ENCODE measurements at regions not wholly inside any gene's neighbourhood (a gene's known extent, or its start where the extent isn't known, plus 50 kb on each side); places are given as distances from the start of the nearest gene placed in this dataset.

GRCh38 chr22:25395468-25395867, 169.0 kb upstream of the GRK3 start:
- Histone ChIP-seq H3K4me3 (replicated peaks in 1 of 3; ENCODE audit: insufficient read depth in 1 of 3, low read depth in 2 of 3, low read length in 3 of 3) (peak overlapping the region in 1 of 3 experiments; percentile 10; a peak in 1 of 6 replicates), H3K36me3 (replicated peaks in 1 of 2; ENCODE audit: control insufficient read depth in 1 of 2, insufficient read depth in 2 of 2, low read length in 2 of 2) (no peaks in the 10 kb centered on the region), H2AFZ (ENCODE audit: low read length) (no peak overlapping the region), H3K9me3 (ENCODE audit: low read length) (no peaks in the 10 kb centered on the region), H3K27ac (ENCODE audit: extremely low read length, insufficient read depth, low read length) (peak overlapping the region; percentile 67), H3K4me2 (ENCODE audit: low read depth, low read length) (peak overlapping the region; percentile 44; the same call in 1 of the 2 replicates), H3K27me3 (ENCODE audit: control insufficient read depth in 1 of 2, insufficient read depth in 2 of 2, low read length in 2 of 2) (no peaks in the 10 kb centered on the region), H3K9ac (ENCODE audit: insufficient read depth, low read depth, low read length) (no peak overlapping the region), H4K20me1 (ENCODE audit: insufficient read depth, low read length) (peaks cover 35% of the 10 kb centered on the region), H3K4me1 (ENCODE audit: insufficient read depth, low read length) (peaks cover 93% of the 10 kb centered on the region), H3K79me2 (ENCODE audit: insufficient read depth, low read length) (peaks cover 75% of the 10 kb centered on the region)
- intact Hi-C loops (cut with micrococcal nuclease; ENCODE audit: unreplicated experiment) (no loop called here), in situ Hi-C loops (cut with HindIII; ENCODE audit: extremely low pct_ligation_motif_present, low pct_unique_long_range_greater_than_20kb) (no loop called here)
- TF ChIP-seq MBNL3 (CRISPR knock-in tag; conservative IDR thresholded peaks at IDR 0.05): no peak
- peak; percentile 21; the same call in 1 of the 2 replicates for TF ChIP-seq ZNF687 (CRISPR knock-in tag; IDR thresholded peaks at IDR 0.05)
- no peak for FAIRE-seq
- ChIA-PET POLR2A (no interaction called here), CTCF (ENCODE audit: low intra/inter-chr PET ratio, low total read pairs) (no interaction called here)
- no peak for DNase-seq (ENCODE audit: low spot score)
- BruUV-seq (replicated peaks): no TSS peak
- ATAC-seq: no peak
- 82% methylated on average over 8 of the region's 8 CpGs for WGBS (ENCODE audit: low lambda C conversion rate)

GRCh38 chr22:25395915-25396314, 168.6 kb upstream of the GRK3 start:
- FAIRE-seq: peak; percentile 79
- DNase-seq (ENCODE audit: low spot score): peak; percentile 91
- BruUV-seq (replicated peaks): no TSS peak
- Histone ChIP-seq H3K4me1 (ENCODE audit: insufficient read depth, low read length) (peaks cover 93% of the 10 kb centered on the region), H3K9ac (ENCODE audit: insufficient read depth, low read depth, low read length) (no peak overlapping the region), H2AFZ (ENCODE audit: low read length) (no peak overlapping the region), H3K36me3 (replicated peaks in 1 of 2; ENCODE audit: control insufficient read depth in 1 of 2, insufficient read depth in 2 of 2, low read length in 2 of 2) (no peaks in the 10 kb centered on the region), H4K20me1 (ENCODE audit: insufficient read depth, low read length) (peaks cover 37% of the 10 kb centered on the region), H3K27me3 (ENCODE audit: control insufficient read depth in 1 of 2, insufficient read depth in 2 of 2, low read length in 2 of 2) (no peaks in the 10 kb centered on the region), H3K4me2 (ENCODE audit: low read depth, low read length) (peak overlapping the region; percentile 44; the same call in 1 of the 2 replicates), H3K4me3 (replicated peaks in 1 of 3; ENCODE audit: insufficient read depth in 1 of 3, low read depth in 2 of 3, low read length in 3 of 3) (peak overlapping the region in 1 of 3 experiments; percentile 14; a peak in 1 of 6 replicates), H3K79me2 (ENCODE audit: insufficient read depth, low read length) (peaks cover 74% of the 10 kb centered on the region), H3K27ac (ENCODE audit: extremely low read length, insufficient read depth, low read length) (peak overlapping the region; percentile 67), H3K9me3 (ENCODE audit: low read length) (no peaks in the 10 kb centered on the region)
- ChIA-PET POLR2A (no interaction called here), CTCF (ENCODE audit: low intra/inter-chr PET ratio, low total read pairs) (no interaction called here)
- 4% methylated on average over 3 of the region's 3 CpGs for WGBS (ENCODE audit: low lambda C conversion rate)
- peak; percentile 49 for ATAC-seq
- in situ Hi-C loops (cut with HindIII; ENCODE audit: extremely low pct_ligation_motif_present, low pct_unique_long_range_greater_than_20kb): no loop called here
- intact Hi-C loops (cut with micrococcal nuclease; ENCODE audit: unreplicated experiment): no loop called here
- TF ChIP-seq BRD4 (CRISPR knock-in tag; IDR thresholded peaks at IDR 0.05) (no peak), MIXL1 (CRISPR knock-in tag; IDR thresholded peaks at IDR 0.05) (peak; percentile 73; the same call in 1 of the 2 replicates), ARNT2 (CRISPR knock-in tag; IDR thresholded peaks at IDR 0.05; ENCODE audit: low read depth) (no peak), ZBTB43 (CRISPR knock-in tag; conservative IDR thresholded peaks at IDR 0.05) (peak; percentile 87), TBX2 (CRISPR knock-in tag; IDR thresholded peaks at IDR 0.05; ENCODE audit: borderline replicate concordance) (peak; percentile 97), ZBTB39 (CRISPR knock-in tag; IDR thresholded peaks at IDR 0.05) (no peak), IRF9 (CRISPR knock-in tag; IDR thresholded peaks at IDR 0.05; ENCODE audit: borderline replicate concordance) (no peak), PCBP2 (optimal IDR thresholded peaks at IDR 0.05; ENCODE audit: low read depth, low read length, poor library complexity, severe bottlenecking) (no peak)

Data from HepG2 (cell line).